CD14-positive monocyte (primary cell): ENCODE measurements at regions not wholly inside any gene's neighbourhood (a gene's known extent, or its start where the extent isn't known, plus 50 kb on each side); places are given as distances from the start of the nearest gene placed in this dataset.

Source experiments
- DNase-seq, 3 donors: peaks; one replicate each; pipeline ENCODE4 v3.0.0-alpha.2; 2011 to 2022
- H2AFZ ChIP-seq: 2 replicates; pipeline ENCODE4 v1.6.0; 2012; ENCODE audit warnings: mild to moderate bottlenecking, low read depth, low read length, inconsistent platforms; ENCODE audit not compliant: insufficient read depth, poor library complexity, severe bottlenecking
- H3K27ac ChIP-seq, 2 donors: 1 replicate in 1 of 2; 2 replicates in 1 of 2; pipeline ENCODE4 v1.5.1; 2012 to 2013; ENCODE audit warnings: low read length in 2 of 2, control low read depth in 1 of 2, inconsistent platforms in 1 of 2, low read depth in 1 of 2, mild to moderate bottlenecking in 1 of 2
- H3K27me3 ChIP-seq, 2 donors: one replicate each; pipeline versions ENCODE4 v1.6.0 to v1.6.1; 2011 to 2013; ENCODE audit warnings: low read length in 2 of 2; ENCODE audit not compliant: control insufficient read depth in 2 of 2, insufficient read depth in 2 of 2
- H3K36me3 ChIP-seq, 2 donors: replicated peaks in 1 of 2; 1 replicate in 1 of 2; 2 replicates in 1 of 2; pipeline versions ENCODE4 v1.5.1 to v1.6.1; 2012 to 2013; ENCODE audit warnings: low read length in 2 of 2, control low read depth in 1 of 2, inconsistent platforms in 1 of 2, mild to moderate bottlenecking in 1 of 2; ENCODE audit not compliant: insufficient read depth in 2 of 2, control insufficient read depth in 1 of 2
- H3K4me1 ChIP-seq, 2 donors: 1 replicate in 1 of 2; 2 replicates in 1 of 2; pipeline versions ENCODE4 v1.5.1 to v1.6.1; 2012 to 2013; ENCODE audit warnings: low read length in 2 of 2, control low read depth in 1 of 2, inconsistent platforms in 1 of 2, mild to moderate bottlenecking in 1 of 2, moderate library complexity in 1 of 2; ENCODE audit not compliant: insufficient read depth in 2 of 2, control insufficient read depth in 1 of 2
- H3K4me2 ChIP-seq: replicated peaks from 2 replicates; pipeline ENCODE3; 2012; ENCODE audit warnings: low read length, moderate library complexity, mild to moderate bottlenecking; ENCODE audit not compliant: poor library complexity, severe bottlenecking; ENCODE audit errors: extremely low read depth
- H3K4me3 ChIP-seq, 3 experiments: fragments of 200-600 bp in 1 of 3; sonication (generic) in 1 of 3; replicated peaks in 1 of 3; 1 replicate in 2 of 3; 2 replicates in 1 of 3; pipeline ENCODE4 v1.5.1; 2011 to 2013; ENCODE audit warnings: low read length in 3 of 3, mild to moderate bottlenecking in 3 of 3, control low read depth in 2 of 3, low read depth in 2 of 3, inconsistent platforms in 1 of 3, moderate library complexity in 1 of 3
- H3K79me2 ChIP-seq: 2 replicates; pipeline ENCODE4 v1.6.0; 2012; ENCODE audit warnings: mild to moderate bottlenecking, control low read depth, inconsistent platforms, low read length, moderate library complexity; ENCODE audit not compliant: insufficient read depth
- H3K9ac ChIP-seq: 2 replicates; pipeline ENCODE4 v1.6.0; 2017; ENCODE audit warnings: low read length, mild to moderate bottlenecking; ENCODE audit not compliant: insufficient read depth, poor library complexity, severe bottlenecking
- H3K9me3 ChIP-seq, 2 donors: replicated peaks in 1 of 2; 1 replicate in 1 of 2; 2 replicates in 1 of 2; pipeline versions ENCODE4 v1.5.1 to v1.6.1; 2012 to 2013; ENCODE audit warnings: low read length in 2 of 2, control low read depth in 1 of 2; ENCODE audit not compliant: control insufficient read depth in 1 of 2, insufficient read depth in 1 of 2
- H4K20me1 ChIP-seq: 2 replicates; pipeline ENCODE4 v1.6.0; 2012; ENCODE audit warnings: mild to moderate bottlenecking, low read length, control low read depth, moderate library complexity; ENCODE audit not compliant: insufficient read depth
- H3K27ac Mint-ChIP-seq, 7 donors: one replicate each; pipeline ENCODE4 v1.8.0; 2020; ENCODE audit warnings: mild to moderate bottlenecking in 7 of 7, mixed read lengths in 7 of 7, moderate library complexity in 6 of 7, inconsistent platforms in 2 of 7
- H3K27me3 Mint-ChIP-seq, 3 donors: one replicate each; pipeline ENCODE4 v1.8.0; 2021 to 2022; ENCODE audit warnings: low read depth in 3 of 3, mild to moderate bottlenecking in 3 of 3, mixed read lengths in 3 of 3, moderate library complexity in 3 of 3, inconsistent platforms in 1 of 3
- H3K36me3 Mint-ChIP-seq, 2 donors: one replicate each; pipeline ENCODE4 v1.8.0; 2020; ENCODE audit warnings: mixed read lengths in 2 of 2, inconsistent platforms in 1 of 2, mild to moderate bottlenecking in 1 of 2
- H3K4me1 Mint-ChIP-seq: one replicate; pipeline ENCODE4 v1.8.0; 2020; ENCODE audit warnings: mild to moderate bottlenecking, mixed read lengths
- H3K4me3 Mint-ChIP-seq, 2 donors: one replicate each; pipeline ENCODE4 v1.8.0; 2020; ENCODE audit warnings: mild to moderate bottlenecking in 2 of 2, mixed read lengths in 2 of 2, moderate library complexity in 1 of 2
- H3K9me3 Mint-ChIP-seq, 7 donors: one replicate each; pipeline ENCODE4 v1.8.0; 2020 to 2022; ENCODE audit warnings: mixed read lengths in 7 of 7, mild to moderate bottlenecking in 6 of 7, moderate library complexity in 6 of 7, inconsistent platforms in 2 of 7
- WGBS: methylation state at CpG from one replicate; pipeline ENCODE4 v1.1.5; 2013; ENCODE audit warnings: missing lambda C conversion rate; ENCODE audit not compliant: insufficient coverage; 5-methylcytosine and 5-hydroxymethylcytosine counted together
- intact Hi-C, 2 donors: fragments of 100-400 bp; cut with micrococcal nuclease; formaldehyde crosslinking; loops; one replicate each; pipeline versions ENCODE4 v1.15.0 to v1.15.1; 2023
- TF ChIP-seq, protein P1 (sequence below): fragments of 200-600 bp; IDR thresholded peaks from one replicate; pipeline ENCODE4 v1.8.0; 2022; ENCODE audit warnings: antibody characterized with exemption, mild to moderate bottlenecking

- no peak overlapping the region for H2AFZ ChIP-seq
- H3K79me2 ChIP-seq = no peaks in the 10 kb centered on the region
- WGBS = 74% methylated on average over 5 of the region's 7 CpGs
- H3K4me1 Mint-ChIP-seq = no peaks in the 10 kb centered on the region
- H3K36me3 ChIP-seq = no peaks in the 10 kb centered on the region
- H3K4me1 ChIP-seq = no peaks in the 10 kb centered on the region
- H3K4me3 Mint-ChIP-seq = no peak overlapping the region
- DNase-seq = no peak
- no peak overlapping the region for H3K4me2 ChIP-seq
- no peak overlapping the region for H3K4me3 ChIP-seq
- H4K20me1 ChIP-seq = no peaks in the 10 kb centered on the region
- peaks cover 5 to 10% (median 6%) of the 10 kb centered on the region in 3 donors for H3K27me3 Mint-ChIP-seq
- no peaks in the 10 kb centered on the region for H3K9me3 ChIP-seq
- peaks cover 0 to 1% of the 10 kb centered on the region in 2 donors for H3K27me3 ChIP-seq
- H3K27ac ChIP-seq = no peak overlapping the region
- H3K9ac ChIP-seq = no peak overlapping the region
- H3K9me3 Mint-ChIP-seq = no peaks in the 10 kb centered on the region
- TF ChIP-seq, protein P1, sequence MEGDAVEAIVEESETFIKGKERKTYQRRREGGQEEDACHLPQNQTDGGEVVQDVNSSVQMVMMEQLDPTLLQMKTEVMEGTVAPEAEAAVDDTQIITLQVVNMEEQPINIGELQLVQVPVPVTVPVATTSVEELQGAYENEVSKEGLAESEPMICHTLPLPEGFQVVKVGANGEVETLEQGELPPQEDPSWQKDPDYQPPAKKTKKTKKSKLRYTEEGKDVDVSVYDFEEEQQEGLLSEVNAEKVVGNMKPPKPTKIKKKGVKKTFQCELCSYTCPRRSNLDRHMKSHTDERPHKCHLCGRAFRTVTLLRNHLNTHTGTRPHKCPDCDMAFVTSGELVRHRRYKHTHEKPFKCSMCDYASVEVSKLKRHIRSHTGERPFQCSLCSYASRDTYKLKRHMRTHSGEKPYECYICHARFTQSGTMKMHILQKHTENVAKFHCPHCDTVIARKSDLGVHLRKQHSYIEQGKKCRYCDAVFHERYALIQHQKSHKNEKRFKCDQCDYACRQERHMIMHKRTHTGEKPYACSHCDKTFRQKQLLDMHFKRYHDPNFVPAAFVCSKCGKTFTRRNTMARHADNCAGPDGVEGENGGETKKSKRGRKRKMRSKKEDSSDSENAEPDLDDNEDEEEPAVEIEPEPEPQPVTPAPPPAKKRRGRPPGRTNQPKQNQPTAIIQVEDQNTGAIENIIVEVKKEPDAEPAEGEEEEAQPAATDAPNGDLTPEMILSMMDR = no peak
- H3K27ac Mint-ChIP-seq = no peak overlapping the region
- intact Hi-C loops = no loop called here
- no peaks in the 10 kb centered on the region for H3K36me3 Mint-ChIP-seq
Measured at GRCh38 chr1:30399026-30399425, 324.4 kb downstream of the MATN1 start.

DNA sequence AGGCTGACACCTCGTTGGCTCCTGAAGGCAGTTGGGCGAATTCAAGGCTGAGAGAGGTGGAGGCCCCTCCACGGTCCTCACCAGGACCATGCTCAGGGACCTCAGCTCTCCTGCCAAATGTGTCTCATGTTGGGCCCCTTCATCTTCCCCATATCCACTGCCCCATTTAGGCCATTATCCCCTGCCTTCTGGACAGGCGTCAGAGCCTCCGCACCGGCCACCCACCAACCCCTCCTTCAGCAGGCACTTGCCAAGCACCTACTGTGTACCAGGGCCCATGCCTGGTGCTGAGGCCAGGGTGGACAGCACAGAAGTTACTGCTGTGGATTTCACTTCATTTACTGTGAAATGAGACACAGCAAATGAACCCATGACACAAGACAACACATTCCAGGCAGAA lies 325.8 kb downstream of the MATN1 start:
- DNase-seq = no peak
- H3K27ac Mint-ChIP-seq = no peak overlapping the region
- H3K79me2 ChIP-seq = no peaks in the 10 kb centered on the region
- 83% methylated on average over 6 of the region's 6 CpGs for WGBS
- H3K4me2 ChIP-seq = no peak overlapping the region
- no peaks in the 10 kb centered on the region for H3K36me3 ChIP-seq
- no peaks in the 10 kb centered on the region for H3K4me1 Mint-ChIP-seq
- no peak overlapping the region for H2AFZ ChIP-seq
- H3K27ac ChIP-seq = no peak overlapping the region
- H3K27me3 Mint-ChIP-seq = peaks cover 6 to 11% (median 10%) of the 10 kb centered on the region in 3 donors
- peaks cover 0 to 4% of the 10 kb centered on the region in 2 donors for H3K27me3 ChIP-seq
- TF ChIP-seq, protein P1 = no peak
- no peaks in the 10 kb centered on the region for H3K9me3 ChIP-seq
- H3K4me1 ChIP-seq = no peaks in the 10 kb centered on the region
- intact Hi-C loops = no loop called here
- no peaks in the 10 kb centered on the region for H3K9me3 Mint-ChIP-seq
- H3K4me3 ChIP-seq = no peak overlapping the region
- no peak overlapping the region for H3K4me3 Mint-ChIP-seq
- no peaks in the 10 kb centered on the region for H3K36me3 Mint-ChIP-seq
- H3K9ac ChIP-seq = no peak overlapping the region
- no peaks in the 10 kb centered on the region for H4K20me1 ChIP-seq
